ENCODE measurements at regions not wholly inside any gene's neighbourhood (a gene's known extent, or its start where the extent isn't known, plus 50 kb on each side); places are given as distances from the start of the nearest gene placed in this dataset.

- H3K36me3 ChIP-seq (ENCODE audit: control insufficient read depth in 1 of 2, insufficient read depth in 2 of 2, low read length in 2 of 2), result no peaks in the 10 kb centered on the region
- no peaks in the 10 kb centered on the region for H3K27me3 ChIP-seq (ENCODE audit: low read depth, low read length)
- no peak overlapping the region for H3K27ac ChIP-seq (ENCODE audit: low read length)
- H3K4me1 ChIP-seq (ENCODE audit: control insufficient read depth in 1 of 2, insufficient read depth in 2 of 2, low read length in 2 of 2), result peaks cover 0 to 6% of the 10 kb centered on the region in 2 donors
- H3K9me3 ChIP-seq (ENCODE audit: control insufficient read depth in 1 of 2, low read length in 2 of 2), result no peaks in the 10 kb centered on the region
- H3K4me3 ChIP-seq (ENCODE audit: low read depth in 1 of 2, low read length in 2 of 2), result no peak overlapping the region
These were observed 357.6 kb downstream of the MTX2 start for GRCh38 chr2:176626796-176627195.

GRCh38 chr2:176628438-176628837, 359.2 kb downstream of the MTX2 start:
- no peak overlapping the region for H3K27ac ChIP-seq (ENCODE audit: low read length)
- H3K9me3 ChIP-seq (ENCODE audit: control insufficient read depth in 1 of 2, low read length in 2 of 2), result no peaks in the 10 kb centered on the region
- no peaks in the 10 kb centered on the region for H3K36me3 ChIP-seq (ENCODE audit: control insufficient read depth in 1 of 2, insufficient read depth in 2 of 2, low read length in 2 of 2)
- no peak overlapping the region for H3K4me3 ChIP-seq (ENCODE audit: low read depth in 1 of 2, low read length in 2 of 2)
- no peaks in the 10 kb centered on the region for H3K27me3 ChIP-seq (ENCODE audit: low read depth, low read length)
- peaks cover 0 to 6% of the 10 kb centered on the region in 2 donors for H3K4me1 ChIP-seq (ENCODE audit: control insufficient read depth in 1 of 2, insufficient read depth in 2 of 2, low read length in 2 of 2)

- Histone ChIP-seq H3K27me3 (ENCODE audit: low read depth, low read length) (no peaks in the 10 kb centered on the region), H3K4me1 (ENCODE audit: control insufficient read depth in 1 of 2, insufficient read depth in 2 of 2, low read length in 2 of 2) (peaks cover 0 to 11% of the 10 kb centered on the region in 2 donors), H3K27ac (ENCODE audit: low read length) (no peak overlapping the region), H3K36me3 (ENCODE audit: control insufficient read depth in 1 of 2, insufficient read depth in 2 of 2, low read length in 2 of 2) (no peaks in the 10 kb centered on the region), H3K4me3 (ENCODE audit: low read depth in 1 of 2, low read length in 2 of 2) (no peak overlapping the region), H3K9me3 (ENCODE audit: control insufficient read depth in 1 of 2, low read length in 2 of 2) (no peaks in the 10 kb centered on the region)
These were observed 364.5 kb downstream of the MTX2 start for GRCh38 chr2:176633754-176634153.

- Histone ChIP-seq H3K36me3 (ENCODE audit: control insufficient read depth in 1 of 2, insufficient read depth in 2 of 2, low read length in 2 of 2) (no peaks in the 10 kb centered on the region), H3K27ac (ENCODE audit: low read length) (no peak overlapping the region), H3K4me1 (ENCODE audit: control insufficient read depth in 1 of 2, insufficient read depth in 2 of 2, low read length in 2 of 2) (peaks cover 0 to 11% of the 10 kb centered on the region in 2 donors), H3K27me3 (ENCODE audit: low read depth, low read length) (peaks cover 7% of the 10 kb centered on the region), H3K4me3 (ENCODE audit: low read depth in 1 of 2, low read length in 2 of 2) (no peak overlapping the region), H3K9me3 (ENCODE audit: control insufficient read depth in 1 of 2, low read length in 2 of 2) (no peaks in the 10 kb centered on the region)
These were observed 367.2 kb downstream of the MTX2 start for GRCh38 chr2:176636401-176636800.

- peaks cover 0 to 11% of the 10 kb centered on the region in 2 donors for H3K4me1 ChIP-seq (ENCODE audit: control insufficient read depth in 1 of 2, insufficient read depth in 2 of 2, low read length in 2 of 2)
- H3K27me3 ChIP-seq (ENCODE audit: low read depth, low read length), result peaks cover 7% of the 10 kb centered on the region
- H3K36me3 ChIP-seq (ENCODE audit: control insufficient read depth in 1 of 2, insufficient read depth in 2 of 2, low read length in 2 of 2), result no peaks in the 10 kb centered on the region
- no peaks in the 10 kb centered on the region for H3K9me3 ChIP-seq (ENCODE audit: control insufficient read depth in 1 of 2, low read length in 2 of 2)
- H3K27ac ChIP-seq (ENCODE audit: low read length), result no peak overlapping the region
- H3K4me3 ChIP-seq (ENCODE audit: low read depth in 1 of 2, low read length in 2 of 2), result peak overlapping the region; percentile 41 to 82
These were observed 367.9 kb downstream of the MTX2 start for GRCh38 chr2:176637142-176637485.

GRCh38 chr2:176637486-176638166, 368.4 kb downstream of the MTX2 start:
- Histone ChIP-seq H3K27me3 (ENCODE audit: low read depth, low read length) (peaks cover 7% of the 10 kb centered on the region), H3K4me3 (ENCODE audit: low read depth in 1 of 2, low read length in 2 of 2) (peak overlapping the region; percentile 54 to 82), H3K27ac (ENCODE audit: low read length) (no peak overlapping the region), H3K9me3 (ENCODE audit: control insufficient read depth in 1 of 2, low read length in 2 of 2) (no peaks in the 10 kb centered on the region), H3K4me1 (ENCODE audit: control insufficient read depth in 1 of 2, insufficient read depth in 2 of 2, low read length in 2 of 2) (peaks cover 0 to 11% of the 10 kb centered on the region in 2 donors), H3K36me3 (ENCODE audit: control insufficient read depth in 1 of 2, insufficient read depth in 2 of 2, low read length in 2 of 2) (no peaks in the 10 kb centered on the region)

GRCh38 chr2:176638167-176639015, 369.1 kb downstream of the MTX2 start:
- H3K27ac ChIP-seq (ENCODE audit: low read length), result no peak overlapping the region
- peaks cover 7% of the 10 kb centered on the region for H3K27me3 ChIP-seq (ENCODE audit: low read depth, low read length)
- H3K4me3 ChIP-seq (ENCODE audit: low read depth in 1 of 2, low read length in 2 of 2), result peak overlapping the region; percentile 54 to 82
- peaks cover 0 to 11% of the 10 kb centered on the region in 2 donors for H3K4me1 ChIP-seq (ENCODE audit: control insufficient read depth in 1 of 2, insufficient read depth in 2 of 2, low read length in 2 of 2)
- H3K36me3 ChIP-seq (ENCODE audit: control insufficient read depth in 1 of 2, insufficient read depth in 2 of 2, low read length in 2 of 2), result no peaks in the 10 kb centered on the region
- no peaks in the 10 kb centered on the region for H3K9me3 ChIP-seq (ENCODE audit: control insufficient read depth in 1 of 2, low read length in 2 of 2)

GRCh38 chr2:176639016-176639343, 369.7 kb downstream of the MTX2 start:
- H3K4me1 ChIP-seq (ENCODE audit: control insufficient read depth in 1 of 2, insufficient read depth in 2 of 2, low read length in 2 of 2), result peaks cover 0 to 11% of the 10 kb centered on the region in 2 donors
- no peaks in the 10 kb centered on the region for H3K36me3 ChIP-seq (ENCODE audit: control insufficient read depth in 1 of 2, insufficient read depth in 2 of 2, low read length in 2 of 2)
- peaks cover 7% of the 10 kb centered on the region for H3K27me3 ChIP-seq (ENCODE audit: low read depth, low read length)
- no peaks in the 10 kb centered on the region for H3K9me3 ChIP-seq (ENCODE audit: control insufficient read depth in 1 of 2, low read length in 2 of 2)
- H3K4me3 ChIP-seq (ENCODE audit: low read depth in 1 of 2, low read length in 2 of 2), result no peak overlapping the region
- H3K27ac ChIP-seq (ENCODE audit: low read length), result no peak overlapping the region

- no peaks in the 10 kb centered on the region for H3K36me3 ChIP-seq (ENCODE audit: control insufficient read depth in 1 of 2, insufficient read depth in 2 of 2, low read length in 2 of 2)
- H3K9me3 ChIP-seq (ENCODE audit: control insufficient read depth in 1 of 2, low read length in 2 of 2), result no peaks in the 10 kb centered on the region
- H3K27ac ChIP-seq (ENCODE audit: low read length), result no peak overlapping the region
- H3K4me3 ChIP-seq (ENCODE audit: low read depth in 1 of 2, low read length in 2 of 2), result no peak overlapping the region
- peaks cover 0 to 11% of the 10 kb centered on the region in 2 donors for H3K4me1 ChIP-seq (ENCODE audit: control insufficient read depth in 1 of 2, insufficient read depth in 2 of 2, low read length in 2 of 2)
- peaks cover 7% of the 10 kb centered on the region for H3K27me3 ChIP-seq (ENCODE audit: low read depth, low read length)
These were observed 370.4 kb downstream of the MTX2 start for GRCh38 chr2:176639671-176640070.

GRCh38 chr2:176641436-176641835, 372.2 kb downstream of the MTX2 start:
- no peak overlapping the region for H3K27ac ChIP-seq (ENCODE audit: low read length)
- H3K36me3 ChIP-seq (ENCODE audit: control insufficient read depth in 1 of 2, insufficient read depth in 2 of 2, low read length in 2 of 2), result no peaks in the 10 kb centered on the region
- peaks cover 7% of the 10 kb centered on the region for H3K27me3 ChIP-seq (ENCODE audit: low read depth, low read length)
- H3K9me3 ChIP-seq (ENCODE audit: control insufficient read depth in 1 of 2, low read length in 2 of 2), result no peaks in the 10 kb centered on the region
- peaks cover 0 to 11% of the 10 kb centered on the region in 2 donors for H3K4me1 ChIP-seq (ENCODE audit: control insufficient read depth in 1 of 2, insufficient read depth in 2 of 2, low read length in 2 of 2)
- H3K4me3 ChIP-seq (ENCODE audit: low read depth in 1 of 2, low read length in 2 of 2), result no peak overlapping the region

GRCh38 chr2:176642074-176642473, 372.8 kb downstream of the MTX2 start:
- no peaks in the 10 kb centered on the region for H3K36me3 ChIP-seq (ENCODE audit: control insufficient read depth in 1 of 2, insufficient read depth in 2 of 2, low read length in 2 of 2)
- H3K4me3 ChIP-seq (ENCODE audit: low read depth in 1 of 2, low read length in 2 of 2), result no peak overlapping the region
- H3K4me1 ChIP-seq (ENCODE audit: control insufficient read depth in 1 of 2, insufficient read depth in 2 of 2, low read length in 2 of 2), result peaks cover 0 to 11% of the 10 kb centered on the region in 2 donors
- peaks cover 7% of the 10 kb centered on the region for H3K27me3 ChIP-seq (ENCODE audit: low read depth, low read length)
- H3K9me3 ChIP-seq (ENCODE audit: control insufficient read depth in 1 of 2, low read length in 2 of 2), result no peaks in the 10 kb centered on the region
- no peak overlapping the region for H3K27ac ChIP-seq (ENCODE audit: low read length)
